CD4-positive, alpha-beta T cell treated with Interleukin-17A for 4 hours (primary cell): ENCODE measurements at regions not wholly inside any gene's neighbourhood (a gene's known extent, or its start where the extent isn't known, plus 50 kb on each side); places are given as distances from the start of the nearest gene placed in this dataset.

Experiments used
- DNase-seq: peaks from one replicate; pipeline ENCODE4 v3.0.0-alpha.2; 2020; ENCODE audit warnings: mixed read lengths

GRCh38 chr10:111750165-111750849 lies 433.3 kb downstream of the GPAM start:
- no peak for DNase-seq

- no peak for DNase-seq
Measured at GRCh38 chr10:111756217-111757061, 427.1 kb downstream of the GPAM start.

- no peak for DNase-seq
Measured at GRCh38 chr10:111758593-111758992, 425.0 kb downstream of the GPAM start.

GRCh38 chr10:111762114-111762513 lies 421.5 kb downstream of the GPAM start:
- DNase-seq: no peak

- no peak for DNase-seq
Measured at GRCh38 chr10:111765216-111765615, 418.3 kb downstream of the GPAM start.

GRCh38 chr10:111766464-111766863 lies 417.1 kb downstream of the GPAM start:
- DNase-seq: no peak

- no peak for DNase-seq
Measured at GRCh38 chr10:111767661-111768060, 415.9 kb downstream of the GPAM start.

DNA sequence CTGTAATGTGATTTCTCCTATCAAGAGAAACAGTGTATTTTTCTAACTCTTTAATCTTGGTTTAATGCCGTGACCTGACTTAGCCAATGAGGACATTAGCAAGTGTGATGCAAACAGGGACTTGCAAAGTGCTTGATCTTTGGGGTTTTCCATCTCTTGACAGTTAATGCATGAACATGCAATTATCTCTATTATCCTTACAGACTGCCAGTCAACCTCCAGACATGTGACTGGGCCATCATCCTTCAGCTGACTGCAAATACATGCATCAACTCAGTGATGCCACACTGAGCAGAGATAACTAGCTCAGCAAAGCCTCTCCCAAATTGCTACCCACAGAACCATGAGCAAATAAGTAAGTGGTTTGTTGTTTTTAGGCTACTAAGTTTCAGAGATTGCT lies 409.6 kb downstream of the GPAM start:
- no peak for DNase-seq

- no peak for DNase-seq
Measured at GRCh38 chr10:111774486-111774885, 409.1 kb downstream of the GPAM start.

- no peak for DNase-seq
Measured at GRCh38 chr10:111784436-111784835, 399.1 kb downstream of the GPAM start.

DNA sequence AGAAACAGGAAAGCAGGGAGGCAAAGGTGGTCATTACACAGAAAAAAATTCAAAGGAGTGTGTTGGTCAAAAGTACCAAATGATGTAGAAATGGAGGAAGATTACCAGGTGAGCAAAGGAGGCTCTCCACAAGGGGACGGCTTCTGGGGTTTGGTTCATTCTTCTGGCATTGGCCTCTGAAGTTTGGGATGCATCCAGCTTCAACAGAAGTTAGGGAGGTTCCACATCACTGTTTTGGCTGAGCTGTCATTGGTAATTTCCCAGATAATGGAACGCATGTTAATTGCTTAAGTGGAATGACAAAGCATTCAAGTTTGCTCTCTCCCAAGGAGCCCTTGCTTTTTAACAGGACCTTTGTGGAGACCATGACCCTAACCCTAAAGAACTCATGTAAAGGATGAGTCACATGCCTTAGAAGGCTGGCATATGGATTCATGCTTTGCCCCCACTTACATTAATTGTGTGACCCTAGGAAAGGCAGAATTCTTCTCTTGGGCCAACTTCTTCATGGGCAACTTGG lies 398.6 kb downstream of the GPAM start:
- no peak for DNase-seq

GRCh38 chr10:111785921-111786320 lies 397.6 kb downstream of the GPAM start:
- DNase-seq: no peak

GRCh38 chr10:111789821-111790220 lies 393.7 kb downstream of the GPAM start:
- DNase-seq: no peak

GRCh38 chr10:111801841-111802240 lies 381.7 kb downstream of the GPAM start:
- no peak for DNase-seq

DNA sequence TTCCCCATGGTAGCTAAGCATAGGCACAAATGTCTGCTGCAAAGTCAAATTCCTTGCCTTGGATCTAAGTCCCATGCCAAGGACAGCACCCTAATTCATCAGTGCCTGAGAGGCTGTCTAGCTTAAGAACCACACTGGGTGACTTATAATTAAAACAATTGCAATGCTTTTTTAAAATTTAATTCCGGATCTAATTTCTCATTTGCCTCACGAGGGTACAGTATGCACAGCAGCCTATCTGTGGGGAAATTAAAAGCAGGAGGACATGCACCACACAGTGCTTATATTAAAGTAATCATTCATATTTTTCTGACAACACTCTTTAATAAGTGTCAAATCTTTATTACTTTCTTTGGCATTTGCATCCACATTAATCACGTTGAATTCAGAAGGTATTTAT lies 378.8 kb downstream of the GPAM start:
- DNase-seq: no peak

- no peak for DNase-seq
Measured at GRCh38 chr10:111811517-111811916, 372.0 kb downstream of the GPAM start.

DNA sequence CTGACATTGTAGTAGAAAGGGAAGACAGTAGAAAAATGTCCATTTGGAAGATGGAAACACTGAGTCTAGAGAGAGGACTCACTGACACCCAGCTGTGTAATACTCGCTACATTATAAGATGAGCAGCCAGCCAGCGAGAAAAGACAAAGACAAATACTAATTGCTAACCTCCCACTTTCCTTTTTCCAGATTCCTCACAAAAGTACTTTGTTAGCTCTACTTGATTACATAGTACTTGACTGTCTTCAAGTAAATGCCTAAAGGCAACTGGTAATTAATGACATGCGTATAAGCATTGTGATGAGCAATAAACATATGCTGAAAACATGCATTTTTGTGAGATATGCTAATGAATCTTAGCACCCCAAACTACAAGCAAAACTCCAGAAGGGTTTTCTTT lies 363.1 kb downstream of the GPAM start:
- DNase-seq: no peak

- DNase-seq: no peak
Measured at GRCh38 chr10:111821871-111822270, 361.7 kb downstream of the GPAM start.

DNA sequence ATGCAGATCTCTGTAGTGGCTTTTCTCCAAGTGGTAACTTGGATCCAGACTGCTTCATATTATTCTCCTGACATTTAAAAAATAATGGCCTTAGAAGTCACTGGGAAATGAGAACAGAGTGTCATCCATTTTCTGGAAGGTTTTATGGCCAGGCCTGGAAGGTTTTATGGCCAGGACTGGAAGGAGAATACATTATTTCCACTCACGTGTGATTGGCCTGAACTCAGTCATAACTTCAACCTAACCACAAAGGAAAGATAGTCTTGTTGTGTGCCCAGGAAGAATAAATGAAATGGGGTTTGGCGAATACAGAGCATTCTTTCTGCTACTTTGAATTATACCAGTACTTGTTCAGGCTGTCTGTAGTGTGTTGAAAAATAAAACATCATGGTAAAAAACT lies 360.9 kb downstream of the GPAM start:
- no peak for DNase-seq

- no peak for DNase-seq
Measured at GRCh38 chr10:111824128-111824527, 359.4 kb downstream of the GPAM start.

- DNase-seq: no peak
Measured at GRCh38 chr10:111830359-111830758, 353.2 kb downstream of the GPAM start.

- DNase-seq: no peak
Measured at GRCh38 chr10:111831058-111831457, 352.5 kb downstream of the GPAM start.

GRCh38 chr10:111833251-111833650 lies 350.3 kb downstream of the GPAM start:
- no peak for DNase-seq

GRCh38 chr10:111835574-111835973 lies 348.0 kb downstream of the GPAM start:
- no peak for DNase-seq
